Testis (tissue), 2 donors: ENCODE measurements at regions not wholly inside any gene's neighbourhood (a gene's known extent, or its start where the extent isn't known, plus 50 kb on each side); places are given as distances from the start of the nearest gene placed in this dataset.

Experiments used
- DNase-seq: peaks from one replicate; pipeline ENCODE4 v3.0.0-alpha.2; 2019
- H3K27ac ChIP-seq, 2 donors: fragments of 200-600 bp; sonication (generic); one replicate each; pipeline ENCODE4 v1.5.1; 2019
- H3K27me3 ChIP-seq: fragments of 200-600 bp; sonication (generic); one replicate; pipeline ENCODE4 v1.5.1; 2019
- H3K36me3 ChIP-seq: fragments of 200-600 bp; sonication (generic); one replicate; pipeline ENCODE4 v1.5.1; 2017; ENCODE audit warnings: low read depth; ENCODE audit errors: missing control alignments
- H3K4me1 ChIP-seq: fragments of 200-600 bp; sonication (generic); one replicate; pipeline ENCODE4 v1.5.1; 2019
- H3K4me3 ChIP-seq, 2 donors: fragments of 200-600 bp; sonication (generic); one replicate each; pipeline ENCODE4 v1.5.1; 2017 to 2019
- H3K9me3 ChIP-seq: fragments of 200-600 bp; sonication (generic); one replicate; pipeline ENCODE4 v1.5.1; 2017
- CTCF ChIP-seq, 3 experiments: fragments of 450-650 bp in 2 of 3; fragments of 200-600 bp in 1 of 3; sonication (generic) in 1 of 3; IDR thresholded peaks; one replicate each; pipeline ENCODE4 v1.5.1; 2016 to 2019; ENCODE audit warnings: antibody characterized with exemption in 3 of 3, mild to moderate bottlenecking in 2 of 3, moderate library complexity in 1 of 3
- POLR2A ChIP-seq: fragments of 450-650 bp; IDR thresholded peaks from one replicate; pipeline ENCODE4 v1.6.1; 2017; ENCODE audit warnings: antibody characterized with exemption, mild to moderate bottlenecking, moderate library complexity
- WGBS, 2 donors: methylation state at CpG; one replicate each; pipeline ENCODE4 v1.1.5; 2018; 5-methylcytosine and 5-hydroxymethylcytosine counted together
- intact Hi-C: fragments of 100-400 bp; cut with DNase I; formaldehyde crosslinking; loops from one replicate; pipeline ENCODE4 v1.15.1; 2023; ENCODE audit warnings: low total_unique reads

- no peak for DNase-seq
- Histone ChIP-seq H3K4me3 (no peak overlapping the region), H3K9me3 (no peaks in the 10 kb centered on the region), H3K4me1 (no peaks in the 10 kb centered on the region), H3K27ac (no peak overlapping the region), H3K27me3 (no peaks in the 10 kb centered on the region), H3K36me3 (no peaks in the 10 kb centered on the region)
- WGBS, 2 donors = 52 to 53% methylated on average over 7 of the region's 7 CpGs
- intact Hi-C loops = no loop called here
- TF ChIP-seq CTCF (IDR thresholded peaks at IDR 0.05) (no peak), POLR2A (no peak)
Observed at GRCh38 chr3:102791641-102792589, 357.1 kb downstream of the ZPLD1 start.

DNA sequence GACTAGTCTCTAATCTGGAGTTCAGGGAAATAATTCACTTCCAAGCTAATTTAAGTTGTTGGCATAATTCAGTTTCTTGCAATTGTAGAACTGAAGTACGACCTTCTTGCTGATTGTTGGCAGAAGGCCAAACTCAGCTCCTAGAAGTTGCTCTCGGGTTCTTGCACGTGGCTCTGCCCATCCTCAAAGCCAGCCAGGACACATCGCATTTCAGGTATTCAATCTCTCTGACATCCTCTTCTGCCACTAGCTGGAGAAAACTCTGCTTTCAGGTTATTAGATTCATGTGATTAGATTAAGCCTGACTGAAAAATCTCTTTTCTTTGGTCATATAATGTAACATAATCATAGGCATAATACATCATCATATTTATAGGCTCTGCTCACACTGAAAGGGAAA is 362.0 kb downstream of the ZPLD1 start:
- WGBS, 2 donors = 36 to 47% methylated on average over 4 of the region's 4 CpGs

GRCh38 chr3:102802819-102803420 is 368.1 kb downstream of the ZPLD1 start:
- 100% methylated on average over 1 of the region's 1 CpG for WGBS, 2 donors
- no peak for DNase-seq
- Histone ChIP-seq H3K27ac (no peak overlapping the region), H3K4me3 (no peak overlapping the region), H3K36me3 (no peaks in the 10 kb centered on the region), H3K4me1 (no peaks in the 10 kb centered on the region), H3K9me3 (no peaks in the 10 kb centered on the region), H3K27me3 (no peaks in the 10 kb centered on the region)
- intact Hi-C loops = no loop called here
- no peak for TF ChIP-seq POLR2A
- no peak for TF ChIP-seq CTCF (IDR thresholded peaks at IDR 0.05)

More for the DNA sequence above, 362.0 kb downstream of the ZPLD1 start:
- no peaks in the 10 kb centered on the region for H3K36me3 ChIP-seq
- TF ChIP-seq CTCF (IDR thresholded peaks at IDR 0.05) (no peak), POLR2A (no peak)
- intact Hi-C loops = no loop called here
- H3K27ac ChIP-seq = no peak overlapping the region
- H3K27me3 ChIP-seq = no peaks in the 10 kb centered on the region
- no peak overlapping the region for H3K4me3 ChIP-seq
- H3K4me1 ChIP-seq = no peaks in the 10 kb centered on the region
- H3K9me3 ChIP-seq = no peaks in the 10 kb centered on the region
- no peak for DNase-seq

DNA sequence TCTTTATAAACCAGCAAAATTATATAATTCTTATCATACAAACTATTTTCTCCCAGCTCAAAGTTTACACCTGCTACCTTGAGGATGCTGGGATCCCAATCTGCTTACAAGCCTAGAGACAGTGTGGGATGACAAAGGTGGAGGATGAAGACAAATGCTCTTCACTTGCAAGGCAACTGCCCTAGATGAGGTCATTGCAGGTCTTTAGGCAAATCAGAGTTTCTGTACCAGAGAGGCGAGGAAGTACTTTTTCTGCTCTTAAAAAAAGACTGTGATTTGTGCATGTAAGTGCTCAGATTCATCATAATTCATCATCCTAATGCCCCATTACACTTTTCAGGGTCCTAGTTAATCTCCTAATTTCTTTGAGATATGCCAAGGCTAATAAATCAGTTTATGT is 376.1 kb downstream of the ZPLD1 start:
- Histone ChIP-seq H3K9me3 (no peaks in the 10 kb centered on the region), H3K27me3 (no peaks in the 10 kb centered on the region), H3K4me1 (no peaks in the 10 kb centered on the region), H3K36me3 (no peaks in the 10 kb centered on the region), H3K27ac (no peak overlapping the region), H3K4me3 (no peak overlapping the region)
- intact Hi-C loops = no loop called here
- no peak for TF ChIP-seq POLR2A
- no peak for TF ChIP-seq CTCF (IDR thresholded peaks at IDR 0.05)
- no peak for DNase-seq
- 72 to 84% methylated on average over 1 of the region's 1 CpG for WGBS, 2 donors
